ENCODE measurements at regions not wholly inside any gene's neighbourhood (a gene's known extent, or its start where the extent isn't known, plus 50 kb on each side); places are given as distances from the start of the nearest gene placed in this dataset.

DNA sequence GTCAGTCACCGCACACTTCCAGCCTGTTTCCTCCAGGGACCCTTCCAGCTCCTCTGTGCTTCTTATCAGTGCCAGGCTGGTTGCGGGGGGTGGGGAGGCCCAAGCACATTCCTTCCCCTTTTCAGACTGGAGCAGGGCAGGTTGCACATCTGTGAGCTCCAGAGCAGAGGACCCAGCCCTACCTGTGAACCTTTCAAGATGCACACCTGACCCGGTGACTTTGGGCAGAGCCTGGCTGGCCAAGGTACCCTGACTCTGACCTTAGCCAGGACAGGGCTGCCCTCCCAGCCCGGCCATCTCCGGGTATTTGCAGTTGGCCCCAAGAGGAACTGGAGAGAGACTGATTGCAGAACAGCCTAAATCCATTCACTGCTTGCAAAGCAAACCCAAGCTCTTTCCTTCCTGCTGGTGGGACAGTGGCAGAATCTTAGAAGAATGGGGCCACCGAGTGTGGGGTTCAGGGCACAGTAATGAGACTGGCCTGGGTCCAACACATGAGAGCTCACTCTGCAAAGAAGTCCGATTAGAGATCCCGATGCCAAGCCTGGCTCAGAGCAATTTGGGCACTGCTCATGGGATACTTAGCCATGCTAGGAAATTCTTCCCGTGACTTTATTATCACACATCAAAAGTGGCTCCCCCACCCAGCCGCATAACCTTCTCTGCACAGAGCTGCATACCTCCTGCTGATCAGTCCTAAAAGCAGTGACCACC, 64.7 kb upstream of the CCND1 start:
- no peak overlapping the region for H3K27ac ChIP-seq
- 46% methylated on average over 9 to 10 of the region's 10 CpGs for WGBS, 2 experiments (ENCODE audit: low coverage in 1 of 2, low lambda C conversion rate in 2 of 2, missing lambda C conversion rate in 2 of 2)
- H3K36me3 ChIP-seq (ENCODE audit: low read depth): no peaks in the 10 kb centered on the region
- H3K9me3 ChIP-seq (ENCODE audit: low read depth): no peaks in the 10 kb centered on the region
- no peak for TF ChIP-seq EZH2phosphoT487 (IDR thresholded peaks at IDR 0.05; ENCODE audit: insufficient read depth, low read depth)
- no peak for TF ChIP-seq EZH2 (IDR thresholded peaks at IDR 0.05; ENCODE audit: insufficient read depth, poor library complexity, severe bottlenecking)
- no peaks in the 10 kb centered on the region for H3K4me1 ChIP-seq (ENCODE audit: insufficient read depth)
- no peaks in the 10 kb centered on the region for H3K9me2 ChIP-seq (ENCODE audit: insufficient read depth)
- no peaks in the 10 kb centered on the region for H3F3A ChIP-seq (ENCODE audit: insufficient read depth)
- no peak overlapping the region for H2AFZ ChIP-seq
- no peak overlapping the region for H3K4me3 ChIP-seq
- no peak for DNase-seq
- in situ Hi-C loops (cut with MboI): no loop called here
- H3K79me2 ChIP-seq (ENCODE audit: insufficient read depth): no peaks in the 10 kb centered on the region
- no peak overlapping the region for H3K9ac ChIP-seq
- no peak overlapping the region for H3K4me2 ChIP-seq (ENCODE audit: unreplicated experiment)
- no peaks in the 10 kb centered on the region for H4K20me1 ChIP-seq (ENCODE audit: insufficient read depth)
- no peaks in the 10 kb centered on the region for H3K27me3 ChIP-seq (replicated peaks; ENCODE audit: insufficient read depth)

DNA sequence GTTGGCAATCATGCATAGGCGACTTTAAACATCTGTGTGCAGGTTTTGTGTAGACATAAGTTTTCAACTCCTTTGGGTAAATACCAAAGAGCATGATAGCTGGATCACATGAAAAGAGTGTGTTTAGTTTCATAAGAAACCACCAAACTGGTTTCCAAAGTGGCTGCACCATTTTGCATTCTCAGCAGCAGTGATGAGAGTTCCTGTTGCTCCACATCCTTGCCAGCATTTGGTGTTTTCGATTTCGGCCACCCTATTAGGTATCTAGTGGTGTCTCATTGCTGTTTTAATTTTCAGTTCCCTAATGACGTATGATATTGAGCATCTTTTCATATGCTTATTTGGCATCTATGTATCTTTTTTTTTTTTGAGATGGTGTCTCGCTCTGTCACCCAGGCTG, 62.8 kb upstream of the CCND1 start:
- H4K20me1 ChIP-seq (ENCODE audit: insufficient read depth): no peaks in the 10 kb centered on the region
- no peaks in the 10 kb centered on the region for H3K4me1 ChIP-seq (ENCODE audit: insufficient read depth)
- H3K4me3 ChIP-seq: no peak overlapping the region
- H3K9me3 ChIP-seq (ENCODE audit: low read depth): no peaks in the 10 kb centered on the region
- H3K9me2 ChIP-seq (ENCODE audit: insufficient read depth): no peaks in the 10 kb centered on the region
- TF ChIP-seq EZH2 (IDR thresholded peaks at IDR 0.05; ENCODE audit: insufficient read depth, poor library complexity, severe bottlenecking): no peak
- in situ Hi-C loops (cut with MboI): no loop called here
- no peak overlapping the region for H3K9ac ChIP-seq
- H3K27ac ChIP-seq: no peak overlapping the region
- no peaks in the 10 kb centered on the region for H3F3A ChIP-seq (ENCODE audit: insufficient read depth)
- no peaks in the 10 kb centered on the region for H3K36me3 ChIP-seq (ENCODE audit: low read depth)
- no peaks in the 10 kb centered on the region for H3K27me3 ChIP-seq (replicated peaks; ENCODE audit: insufficient read depth)
- no peak overlapping the region for H2AFZ ChIP-seq
- H3K4me2 ChIP-seq (ENCODE audit: unreplicated experiment): no peak overlapping the region
- no peaks in the 10 kb centered on the region for H3K79me2 ChIP-seq (ENCODE audit: insufficient read depth)
- no peak for DNase-seq
- 88 to 90% methylated on average over 5 of the region's 5 CpGs for WGBS, 2 experiments (ENCODE audit: low coverage in 1 of 2, low lambda C conversion rate in 2 of 2, missing lambda C conversion rate in 2 of 2)

DNA sequence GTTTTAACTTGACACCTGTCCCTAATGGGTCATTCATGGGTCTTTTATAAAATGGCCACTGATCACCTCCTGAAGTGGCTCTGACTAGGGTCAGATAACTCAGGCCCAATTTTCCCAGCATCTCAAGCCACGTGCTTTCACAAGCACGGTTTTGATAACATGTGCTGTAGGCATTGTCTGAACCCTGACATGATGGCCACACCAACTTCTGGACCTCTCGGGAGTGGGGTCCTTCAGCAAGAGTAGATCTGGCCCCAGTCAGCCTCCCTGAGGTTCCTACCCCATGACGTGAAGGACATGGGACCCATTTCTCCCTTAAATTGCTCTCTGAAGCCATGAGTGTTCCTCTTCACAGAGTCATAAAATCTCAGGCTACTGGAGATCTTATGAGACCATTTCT, 60.4 kb upstream of the CCND1 start:
- in situ Hi-C loops (cut with MboI): no loop called here
- H3F3A ChIP-seq (ENCODE audit: insufficient read depth): no peaks in the 10 kb centered on the region
- H3K4me1 ChIP-seq (ENCODE audit: insufficient read depth): no peaks in the 10 kb centered on the region
- no peaks in the 10 kb centered on the region for H3K27me3 ChIP-seq (replicated peaks; ENCODE audit: insufficient read depth)
- H3K36me3 ChIP-seq (ENCODE audit: low read depth): no peaks in the 10 kb centered on the region
- H2AFZ ChIP-seq: no peak overlapping the region
- H3K79me2 ChIP-seq (ENCODE audit: insufficient read depth): no peaks in the 10 kb centered on the region
- no peak overlapping the region for H3K4me2 ChIP-seq (ENCODE audit: unreplicated experiment)
- no peak overlapping the region for H3K4me3 ChIP-seq
- no peaks in the 10 kb centered on the region for H4K20me1 ChIP-seq (ENCODE audit: insufficient read depth)
- H3K27ac ChIP-seq: no peak overlapping the region
- WGBS, 2 experiments (ENCODE audit: low coverage in 1 of 2, low lambda C conversion rate in 2 of 2, missing lambda C conversion rate in 2 of 2): 69 to 72% methylated on average over 4 of the region's 4 CpGs
- H3K9me3 ChIP-seq (ENCODE audit: low read depth): no peaks in the 10 kb centered on the region
- TF ChIP-seq EZH2 (IDR thresholded peaks at IDR 0.05; ENCODE audit: insufficient read depth, poor library complexity, severe bottlenecking): no peak
- no peak for TF ChIP-seq EZH2phosphoT487 (IDR thresholded peaks at IDR 0.05; ENCODE audit: insufficient read depth, low read depth)
- no peak for DNase-seq
- H3K9me2 ChIP-seq (ENCODE audit: insufficient read depth): no peaks in the 10 kb centered on the region
- H3K9ac ChIP-seq: no peak overlapping the region

DNA sequence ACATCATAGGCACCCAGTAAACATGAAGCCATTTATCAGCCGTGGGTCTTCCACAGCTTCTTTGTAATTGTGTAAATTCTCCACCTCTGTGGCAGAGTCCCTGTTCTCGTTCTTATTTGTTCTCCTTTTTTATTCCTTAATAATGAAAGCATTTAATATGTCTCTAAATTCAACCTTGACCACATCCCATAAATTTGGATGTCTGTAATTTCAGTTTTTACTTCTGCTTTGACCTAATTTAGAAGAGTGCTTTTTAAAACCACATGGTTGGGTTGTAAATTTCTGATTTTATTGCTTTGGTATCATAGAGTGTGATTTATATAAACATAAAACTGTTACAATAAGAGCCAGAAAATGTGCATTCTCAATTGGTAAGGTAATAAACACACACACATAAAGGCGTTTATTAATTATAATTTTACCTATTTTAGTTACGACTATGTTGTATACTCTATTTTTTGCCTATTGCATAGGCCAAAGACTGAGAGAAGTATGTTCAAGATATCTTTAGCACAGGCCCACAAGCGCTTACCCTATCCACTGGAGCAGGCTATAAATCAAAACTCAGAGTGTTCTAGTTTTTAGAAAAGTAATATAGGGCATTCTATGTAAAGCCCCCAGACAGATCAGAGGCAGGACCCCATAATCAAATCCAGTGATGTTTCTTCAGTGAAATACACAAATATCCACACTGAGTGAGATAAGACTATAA, 58.0 kb upstream of the CCND1 start:
- TF ChIP-seq EZH2phosphoT487 (IDR thresholded peaks at IDR 0.05; ENCODE audit: insufficient read depth, low read depth) (no peak), EZH2 (IDR thresholded peaks at IDR 0.05; ENCODE audit: insufficient read depth, poor library complexity, severe bottlenecking) (no peak)
- H4K20me1 ChIP-seq (ENCODE audit: insufficient read depth): no peaks in the 10 kb centered on the region
- H3K27me3 ChIP-seq (replicated peaks; ENCODE audit: insufficient read depth): no peaks in the 10 kb centered on the region
- H3K79me2 ChIP-seq (ENCODE audit: insufficient read depth): no peaks in the 10 kb centered on the region
- no peak overlapping the region for H3K4me3 ChIP-seq
- WGBS, 2 experiments (ENCODE audit: low coverage in 1 of 2, low lambda C conversion rate in 2 of 2, missing lambda C conversion rate in 2 of 2): 87 to 95% methylated on average over 5 of the region's 5 CpGs
- in situ Hi-C loops (cut with MboI): no loop called here
- H3K9ac ChIP-seq: no peak overlapping the region
- H3F3A ChIP-seq (ENCODE audit: insufficient read depth): peaks cover 8% of the 10 kb centered on the region
- H2AFZ ChIP-seq: no peak overlapping the region
- no peak overlapping the region for H3K27ac ChIP-seq
- DNase-seq: no peak
- H3K9me2 ChIP-seq (ENCODE audit: insufficient read depth): no peaks in the 10 kb centered on the region
- peaks cover 11% of the 10 kb centered on the region for H3K4me1 ChIP-seq (ENCODE audit: insufficient read depth)
- no peaks in the 10 kb centered on the region for H3K9me3 ChIP-seq (ENCODE audit: low read depth)
- no peaks in the 10 kb centered on the region for H3K36me3 ChIP-seq (ENCODE audit: low read depth)
- H3K4me2 ChIP-seq (ENCODE audit: unreplicated experiment): no peak overlapping the region

Measured in GM23248 (cell line).